HepG2 (cell line): ENCODE measurements at regions not wholly inside any gene's neighbourhood (a gene's known extent, or its start where the extent isn't known, plus 50 kb on each side); places are given as distances from the start of the nearest gene placed in this dataset.

Experiments
- ATAC-seq: fragments of 200-7000 bp; cut with Tn5 transposase; 3 replicates; pipeline ENCODE4 v1.9.1; 2020; ENCODE audit warnings: mild to moderate bottlenecking, moderate library complexity
- BruUV-seq: library from RNA; stranded (reverse); fragments of 400-500 nt; replicated peaks from 2 replicates; lab custom pipeline; 2021; lab: Mats Ljungman, UMichigan
- CTCF ChIA-PET: fragments of 300-600 bp; formaldehyde crosslinking; extraction: SDS; loops from one replicate; lab custom pipeline; 2021; ENCODE audit warnings: low total read pairs, inconsistent platforms, low intra/inter-chr PET ratio; lab: Yijun Ruan, JAX
- POLR2A ChIA-PET: fragments of 350-600 bp; sonication (Branson Sonifier 250); formaldehyde crosslinking; loops from one replicate; lab custom pipeline; 2020; ENCODE audit warnings: antibody characterized with exemption, inconsistent platforms; lab: Yijun Ruan, JAX
- DNase-seq: peaks from one replicate; pipeline ENCODE4 v3.0.0-alpha.2; 2015; ENCODE audit warnings: low spot score
- FAIRE-seq: peaks from 3 replicates; lab custom pipeline; 2011; peaks lifted over from hg19 to GRCh38; lab: Jason Lieb, UNC
- H2AFZ ChIP-seq: one replicate; pipeline ENCODE4 v1.6.1; 2011; ENCODE audit warnings: low read length, inconsistent platforms
- H3K27ac ChIP-seq: fragments of 300-600 bp; 3 replicates; pipeline ENCODE4 v1.8.0; 2011; ENCODE audit warnings: mixed run types, mild to moderate bottlenecking, mixed read lengths, low read length, inconsistent platforms; ENCODE audit not compliant: insufficient read depth; ENCODE audit errors: extremely low read length
- H3K27me3 ChIP-seq, 2 experiments: fragments of 200-600 bp in 1 of 2; 2 replicates in 1 of 2; 3 replicates in 1 of 2; pipeline versions ENCODE4 v1.6.0 to v1.8.0; 2011; ENCODE audit warnings: low read length in 2 of 2, mild to moderate bottlenecking in 2 of 2, moderate library complexity in 2 of 2, inconsistent platforms in 1 of 2; ENCODE audit not compliant: insufficient read depth in 2 of 2, control insufficient read depth in 1 of 2
- H3K36me3 ChIP-seq, 2 experiments: fragments of 200-600 bp in 1 of 2; replicated peaks in 1 of 2; 2 replicates in 1 of 2; 3 replicates in 1 of 2; pipeline versions ENCODE4 v1.5.1 to v1.8.0; 2011; ENCODE audit warnings: low read length in 2 of 2, inconsistent platforms in 1 of 2; ENCODE audit not compliant: insufficient read depth in 2 of 2, control insufficient read depth in 1 of 2
- H3K4me1 ChIP-seq: 2 replicates; pipeline ENCODE4 v1.5.1; 2012; ENCODE audit warnings: low read length, inconsistent platforms; ENCODE audit not compliant: insufficient read depth
- H3K4me2 ChIP-seq: 2 replicates; pipeline ENCODE4 v1.6.0; 2011; ENCODE audit warnings: low read depth, low read length, inconsistent platforms
- H3K4me3 ChIP-seq, 3 experiments: fragments of 200-600 bp in 1 of 3; sonication (generic), shearing (Covaris generic) in 1 of 3; replicated peaks in 1 of 3; 2 replicates each; pipeline ENCODE4 v1.5.1; 2011 to 2016; ENCODE audit warnings: low read length in 3 of 3, inconsistent platforms in 2 of 3, low read depth in 2 of 3, mild to moderate bottlenecking in 2 of 3, control low read depth in 1 of 3, mixed read lengths in 1 of 3; ENCODE audit not compliant: insufficient read depth in 1 of 3
- H3K79me2 ChIP-seq: one replicate; pipeline ENCODE4 v1.6.1; 2011; ENCODE audit warnings: low read length, inconsistent platforms; ENCODE audit not compliant: insufficient read depth
- H3K9ac ChIP-seq: 2 replicates; pipeline ENCODE4 v1.6.0; 2011; ENCODE audit warnings: mild to moderate bottlenecking, low read depth, low read length, inconsistent platforms; ENCODE audit not compliant: insufficient read depth
- H3K9me3 ChIP-seq: 2 replicates; pipeline ENCODE4 v1.5.1; 2012; ENCODE audit warnings: mild to moderate bottlenecking, low read length
- H4K20me1 ChIP-seq: 2 replicates; pipeline ENCODE4 v1.6.0; 2011; ENCODE audit warnings: inconsistent platforms, mild to moderate bottlenecking, low read length, moderate library complexity; ENCODE audit not compliant: insufficient read depth
- DNMT3B ChIP-seq: conservative IDR thresholded peaks from 2 replicates; pipeline ENCODE4 v1.6.1; 2016; ENCODE audit warnings: missing biosample characterization, control low read depth
- ZBTB8A ChIP-seq: sonication (generic); formaldehyde crosslinking; IDR thresholded peaks from 2 replicates; pipeline ENCODE4 v1.4.0; 2020; ENCODE audit warnings: mild to moderate bottlenecking, low read depth, missing genetic modification reagents, borderline replicate concordance
- ZNF44 ChIP-seq: sonication (generic); formaldehyde crosslinking; IDR thresholded peaks from 2 replicates; pipeline ENCODE4 v1.5.1; 2020; ENCODE audit warnings: mild to moderate bottlenecking, missing genetic modification reagents
- ZNF660 ChIP-seq: sonication (generic); formaldehyde crosslinking; IDR thresholded peaks from 2 replicates; pipeline ENCODE4 v1.5.1; 2020; ENCODE audit warnings: mild to moderate bottlenecking, low read depth, missing genetic modification reagents, borderline replicate concordance
- WGBS: methylation state at CpG from one replicate; pipeline ENCODE4 v1.1.6; 2017; ENCODE audit warnings: low lambda C conversion rate; 5-methylcytosine and 5-hydroxymethylcytosine counted together
- in situ Hi-C: cut with HindIII; loops from 2 replicates; pipeline ENCODE4 v1.10.0; 2017; ENCODE audit warnings: low pct_unique_long_range_greater_than_20kb; ENCODE audit not compliant: extremely low pct_ligation_motif_present
- intact Hi-C: fragments of 100-400 bp; cut with micrococcal nuclease; formaldehyde crosslinking; loops from one replicate; pipeline ENCODE4 v1.10.0; 2022; ENCODE audit not compliant: unreplicated experiment
- TF ChIP-seq, protein P1 (sequence below): sonication (generic); formaldehyde crosslinking; IDR thresholded peaks from 2 replicates; pipeline ENCODE4 v1.4.0; 2020; ENCODE audit warnings: missing genetic modification reagents

DNA sequence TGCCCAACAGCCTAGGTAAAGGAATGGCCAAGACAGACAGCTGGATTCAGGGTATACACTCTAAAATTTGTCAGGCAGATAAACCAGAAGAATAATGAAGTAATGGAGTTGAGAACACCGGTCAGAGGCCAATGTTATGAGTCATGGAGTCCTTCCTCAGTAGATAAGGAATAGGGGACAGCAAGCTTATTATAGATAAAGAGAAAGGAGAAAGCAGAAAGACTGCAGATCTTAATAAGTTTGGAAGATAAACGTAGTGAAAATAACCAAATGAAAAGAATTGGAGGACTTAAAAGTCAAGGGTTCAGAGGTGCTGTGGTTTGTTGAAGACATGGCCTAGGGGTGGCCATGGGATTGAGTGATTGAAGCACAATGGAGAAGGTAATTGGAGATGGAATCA is 63.5 kb upstream of the NFE2L2 start:
- TF ChIP-seq ZNF44 (no peak), DNMT3B (CRISPR knock-in tag) (no peak), ZNF660 (CRISPR knock-in tag) (no peak), ZBTB8A (CRISPR knock-in tag) (no peak)
- TF ChIP-seq, protein P1, sequence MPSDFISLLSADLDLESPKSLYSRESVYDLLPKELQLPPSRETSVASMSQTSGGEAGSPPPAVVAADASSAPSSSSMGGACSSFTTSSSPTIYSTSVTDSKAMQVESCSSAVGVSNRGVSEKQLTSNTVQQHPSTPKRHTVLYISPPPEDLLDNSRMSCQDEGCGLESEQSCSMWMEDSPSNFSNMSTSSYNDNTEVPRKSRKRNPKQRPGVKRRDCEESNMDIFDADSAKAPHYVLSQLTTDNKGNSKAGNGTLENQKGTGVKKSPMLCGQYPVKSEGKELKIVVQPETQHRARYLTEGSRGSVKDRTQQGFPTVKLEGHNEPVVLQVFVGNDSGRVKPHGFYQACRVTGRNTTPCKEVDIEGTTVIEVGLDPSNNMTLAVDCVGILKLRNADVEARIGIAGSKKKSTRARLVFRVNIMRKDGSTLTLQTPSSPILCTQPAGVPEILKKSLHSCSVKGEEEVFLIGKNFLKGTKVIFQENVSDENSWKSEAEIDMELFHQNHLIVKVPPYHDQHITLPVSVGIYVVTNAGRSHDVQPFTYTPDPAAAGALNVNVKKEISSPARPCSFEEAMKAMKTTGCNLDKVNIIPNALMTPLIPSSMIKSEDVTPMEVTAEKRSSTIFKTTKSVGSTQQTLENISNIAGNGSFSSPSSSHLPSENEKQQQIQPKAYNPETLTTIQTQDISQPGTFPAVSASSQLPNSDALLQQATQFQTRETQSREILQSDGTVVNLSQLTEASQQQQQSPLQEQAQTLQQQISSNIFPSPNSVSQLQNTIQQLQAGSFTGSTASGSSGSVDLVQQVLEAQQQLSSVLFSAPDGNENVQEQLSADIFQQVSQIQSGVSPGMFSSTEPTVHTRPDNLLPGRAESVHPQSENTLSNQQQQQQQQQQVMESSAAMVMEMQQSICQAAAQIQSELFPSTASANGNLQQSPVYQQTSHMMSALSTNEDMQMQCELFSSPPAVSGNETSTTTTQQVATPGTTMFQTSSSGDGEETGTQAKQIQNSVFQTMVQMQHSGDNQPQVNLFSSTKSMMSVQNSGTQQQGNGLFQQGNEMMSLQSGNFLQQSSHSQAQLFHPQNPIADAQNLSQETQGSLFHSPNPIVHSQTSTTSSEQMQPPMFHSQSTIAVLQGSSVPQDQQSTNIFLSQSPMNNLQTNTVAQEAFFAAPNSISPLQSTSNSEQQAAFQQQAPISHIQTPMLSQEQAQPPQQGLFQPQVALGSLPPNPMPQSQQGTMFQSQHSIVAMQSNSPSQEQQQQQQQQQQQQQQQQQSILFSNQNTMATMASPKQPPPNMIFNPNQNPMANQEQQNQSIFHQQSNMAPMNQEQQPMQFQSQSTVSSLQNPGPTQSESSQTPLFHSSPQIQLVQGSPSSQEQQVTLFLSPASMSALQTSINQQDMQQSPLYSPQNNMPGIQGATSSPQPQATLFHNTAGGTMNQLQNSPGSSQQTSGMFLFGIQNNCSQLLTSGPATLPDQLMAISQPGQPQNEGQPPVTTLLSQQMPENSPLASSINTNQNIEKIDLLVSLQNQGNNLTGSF (CRISPR knock-in tag): no peak
- FAIRE-seq (no peak), ATAC-seq (no peak), DNase-seq (no peak)
- in situ Hi-C loops: no loop called here
- Histone ChIP-seq H3K79me2 (no peaks in the 10 kb centered on the region), H2AFZ (no peak overlapping the region), H3K9ac (no peak overlapping the region), H3K9me3 (no peaks in the 10 kb centered on the region), H4K20me1 (no peaks in the 10 kb centered on the region), H3K27me3 (no peaks in the 10 kb centered on the region), H3K27ac (no peak overlapping the region), H3K4me1 (peaks cover 58% of the 10 kb centered on the region), H3K36me3 (peaks cover 2 to 3% of the 10 kb centered on the region in 2 experiments; a peak in 1 of 5 replicates), H3K4me3 (no peak overlapping the region), H3K4me2 (no peak overlapping the region)
- BruUV-seq: no TSS peak
- ChIA-PET CTCF (no interaction called here), POLR2A (no interaction called here)
- intact Hi-C loops: no loop called here
- 93% methylated on average over 2 of the region's 2 CpGs for whole genome bisulfite sequencing
